ENCODE measurements at regions not wholly inside any gene's neighbourhood (a gene's known extent, or its start where the extent isn't known, plus 50 kb on each side); places are given as distances from the start of the nearest gene placed in this dataset.

- H3K4me3 ChIP-seq (ENCODE audit: low read length) = no peak overlapping the region
- no peaks in the 10 kb centered on the region for H3F3A ChIP-seq (ENCODE audit: insufficient read depth, low read length)
- H3K36me3 ChIP-seq (replicated peaks; ENCODE audit: insufficient read depth, low read length) = no peaks in the 10 kb centered on the region
- no peaks in the 10 kb centered on the region for H3K27me3 ChIP-seq (replicated peaks; ENCODE audit: insufficient read depth, low read length)
- no peaks in the 10 kb centered on the region for H3K9me3 ChIP-seq (replicated peaks; ENCODE audit: insufficient read depth, low read length)
- no peaks in the 10 kb centered on the region for H3K9me2 ChIP-seq (replicated peaks; ENCODE audit: insufficient read depth, low read length)
- no peaks in the 10 kb centered on the region for H3K79me2 ChIP-seq (ENCODE audit: low read length)
- no peak overlapping the region for H3K9ac ChIP-seq (ENCODE audit: low read length)
- TF ChIP-seq CTCF (IDR thresholded peaks at IDR 0.05; ENCODE audit: low read length) (no peak), EZH2 (optimal IDR thresholded peaks at IDR 0.05; ENCODE audit: low read depth, low read length) (no peak), EZH2phosphoT487 (IDR thresholded peaks at IDR 0.05; ENCODE audit: low read length) (no peak)
- H3K27ac ChIP-seq (ENCODE audit: low read length) = no peak overlapping the region
- H4K20me1 ChIP-seq (ENCODE audit: insufficient read depth, low read length) = no peaks in the 10 kb centered on the region
- H3K4me1 ChIP-seq (ENCODE audit: low read length) = peaks cover 3% of the 10 kb centered on the region
- no peak overlapping the region for H3K4me2 ChIP-seq (ENCODE audit: low read depth, low read length)
- no peak for DNase-seq
- H2AFZ ChIP-seq (ENCODE audit: low read length) = no peak overlapping the region
Observed at GRCh38 chr9:88680505-88681160, 145.7 kb downstream of the NXNL2 start.

GRCh38 chr9:88681434-88681833, 146.5 kb downstream of the NXNL2 start:
- Histone ChIP-seq H3K27me3 (replicated peaks; ENCODE audit: insufficient read depth, low read length) (no peaks in the 10 kb centered on the region), H3K9me2 (replicated peaks; ENCODE audit: insufficient read depth, low read length) (no peaks in the 10 kb centered on the region), H3K79me2 (ENCODE audit: low read length) (no peaks in the 10 kb centered on the region), H3K4me2 (ENCODE audit: low read depth, low read length) (no peak overlapping the region), H3K9ac (ENCODE audit: low read length) (no peak overlapping the region), H3K4me3 (ENCODE audit: low read length) (no peak overlapping the region), H3K36me3 (replicated peaks; ENCODE audit: insufficient read depth, low read length) (no peaks in the 10 kb centered on the region), H4K20me1 (ENCODE audit: insufficient read depth, low read length) (no peaks in the 10 kb centered on the region), H2AFZ (ENCODE audit: low read length) (no peak overlapping the region), H3F3A (ENCODE audit: insufficient read depth, low read length) (no peaks in the 10 kb centered on the region), H3K9me3 (replicated peaks; ENCODE audit: insufficient read depth, low read length) (no peaks in the 10 kb centered on the region), H3K27ac (ENCODE audit: low read length) (no peak overlapping the region), H3K4me1 (ENCODE audit: low read length) (peaks cover 3% of the 10 kb centered on the region)
- TF ChIP-seq EZH2 (optimal IDR thresholded peaks at IDR 0.05; ENCODE audit: low read depth, low read length) (no peak), EZH2phosphoT487 (IDR thresholded peaks at IDR 0.05; ENCODE audit: low read length) (no peak), CTCF (IDR thresholded peaks at IDR 0.05; ENCODE audit: low read length) (no peak)
- no peak for DNase-seq

- Histone ChIP-seq H3K27ac (ENCODE audit: low read length) (no peak overlapping the region), H2AFZ (ENCODE audit: low read length) (no peak overlapping the region), H3F3A (ENCODE audit: insufficient read depth, low read length) (no peaks in the 10 kb centered on the region), H3K9me3 (replicated peaks; ENCODE audit: insufficient read depth, low read length) (no peaks in the 10 kb centered on the region), H4K20me1 (ENCODE audit: insufficient read depth, low read length) (no peaks in the 10 kb centered on the region), H3K36me3 (replicated peaks; ENCODE audit: insufficient read depth, low read length) (no peaks in the 10 kb centered on the region), H3K9me2 (replicated peaks; ENCODE audit: insufficient read depth, low read length) (no peaks in the 10 kb centered on the region), H3K27me3 (replicated peaks; ENCODE audit: insufficient read depth, low read length) (no peaks in the 10 kb centered on the region), H3K4me1 (ENCODE audit: low read length) (no peaks in the 10 kb centered on the region), H3K4me2 (ENCODE audit: low read depth, low read length) (no peak overlapping the region), H3K79me2 (ENCODE audit: low read length) (no peaks in the 10 kb centered on the region), H3K9ac (ENCODE audit: low read length) (no peak overlapping the region), H3K4me3 (ENCODE audit: low read length) (no peak overlapping the region)
- TF ChIP-seq EZH2phosphoT487 (IDR thresholded peaks at IDR 0.05; ENCODE audit: low read length) = no peak
- TF ChIP-seq CTCF (IDR thresholded peaks at IDR 0.05; ENCODE audit: low read length) = no peak
- DNase-seq = no peak
Observed at GRCh38 chr9:88682431-88682831, 147.5 kb downstream of the NXNL2 start.
